H1 (cell line): ENCODE measurements at regions not wholly inside any gene's neighbourhood (a gene's known extent, or its start where the extent isn't known, plus 50 kb on each side); places are given as distances from the start of the nearest gene placed in this dataset.

Source experiments
- CTCF ChIA-PET: fragments of 300-600 bp; sonication (Branson Sonifier 250); formaldehyde crosslinking; loops from one replicate; lab custom pipeline; 2021; ENCODE audit not compliant: partially characterized antibody; lab: Charles Lee
- POLR2A ChIA-PET: fragments of 300-600 bp; sonication (Branson Sonifier 250); formaldehyde crosslinking; loops from one replicate; lab custom pipeline; 2021; ENCODE audit warnings: inconsistent platforms; ENCODE audit not compliant: partially characterized antibody; lab: Charles Lee
- DNase-seq, 2 experiments: peaks; one replicate each; pipeline versions ENCODE4 v3.0.0 to v3.0.0-alpha.2; 2010 to 2022; ENCODE audit warnings: low spot score in 2 of 2, low read depth in 1 of 2, mixed read lengths in 1 of 2
- FAIRE-seq: peaks from 2 replicates; lab custom pipeline; 2011; peaks lifted over from hg19 to GRCh38; lab: Jason Lieb, UNC
- H2AFZ ChIP-seq: 2 replicates; pipeline ENCODE4 v1.8.1; 2012; ENCODE audit warnings: low read length, inconsistent platforms
- H2AK5ac ChIP-seq: 2 replicates; pipeline ENCODE4 v1.6.1; 2013; ENCODE audit warnings: low read depth, low read length
- H2BK120ac ChIP-seq: replicated peaks from 2 replicates; pipeline ENCODE3; 2013; ENCODE audit warnings: low read depth, low read length, inconsistent platforms
- H2BK12ac ChIP-seq: 2 replicates; pipeline ENCODE4 v1.6.1; 2013; ENCODE audit warnings: low read depth, low read length
- H2BK15ac ChIP-seq: 2 replicates; pipeline ENCODE4 v1.6.1; 2013; ENCODE audit warnings: low read length
- H2BK20ac ChIP-seq: 2 replicates; pipeline ENCODE4 v1.6.1; 2013; ENCODE audit warnings: low read length
- H2BK5ac ChIP-seq: 2 replicates; pipeline ENCODE4 v1.6.1; 2013; ENCODE audit warnings: low read depth, low read length
- H3K14ac ChIP-seq: 2 replicates; pipeline ENCODE4 v1.6.1; 2013; ENCODE audit warnings: inconsistent platforms; ENCODE audit not compliant: insufficient read length
- H3K18ac ChIP-seq: 2 replicates; pipeline ENCODE4 v1.6.1; 2013; ENCODE audit warnings: low read length; ENCODE audit errors: extremely low read depth
- H3K23ac ChIP-seq: 2 replicates; pipeline ENCODE4 v1.6.1; 2013; ENCODE audit warnings: inconsistent platforms; ENCODE audit not compliant: insufficient read length
- H3K23me2 ChIP-seq: 2 replicates; pipeline ENCODE4 v1.6.1; 2013; ENCODE audit warnings: low read depth, low read length
- H3K27ac ChIP-seq: 2 replicates; pipeline ENCODE4 v1.6.1; 2011; ENCODE audit warnings: low read depth, low read length, inconsistent platforms
- H3K27me3 ChIP-seq, 4 experiments: replicated peaks in 1 of 4; 1 replicate in 1 of 4; 2 replicates in 3 of 4; pipeline versions ENCODE4 v1.6.1 to v1.8.1; 2011 to 2013; ENCODE audit warnings: low read length in 3 of 4, mild to moderate bottlenecking in 3 of 4, inconsistent platforms in 2 of 4, mixed read lengths in 2 of 4, moderate library complexity in 1 of 4; ENCODE audit not compliant: control insufficient read depth in 3 of 4, insufficient read depth in 3 of 4; ENCODE audit errors: extremely low read depth in 1 of 4
- H3K36me3 ChIP-seq, 4 experiments: 2 replicates each; pipeline versions ENCODE4 v1.6.1 to v1.8.1; 2011 to 2013; ENCODE audit warnings: mild to moderate bottlenecking in 4 of 4, low read length in 3 of 4, moderate library complexity in 2 of 4, control low read depth in 1 of 4, inconsistent platforms in 1 of 4; ENCODE audit not compliant: insufficient read depth in 4 of 4, control insufficient read depth in 2 of 4
- H3K4ac ChIP-seq: replicated peaks from 2 replicates; pipeline ENCODE3; 2013; ENCODE audit warnings: low read length, low read depth, mixed read lengths, inconsistent platforms; ENCODE audit not compliant: insufficient read length
- H3K4me1 ChIP-seq, 4 experiments: replicated peaks in 1 of 4; 1 replicate in 1 of 4; 2 replicates in 3 of 4; pipeline versions ENCODE4 v1.6.1 to v1.8.1; 2011 to 2013; ENCODE audit warnings: low read length in 3 of 4, inconsistent platforms in 2 of 4, mixed read lengths in 1 of 4; ENCODE audit not compliant: insufficient read depth in 4 of 4, control insufficient read depth in 3 of 4
- H3K4me2 ChIP-seq, 2 experiments: 2 replicates each; pipeline versions ENCODE4 v1.6.1 to v1.8.1; 2011 to 2013; ENCODE audit warnings: low read depth in 2 of 2, low read length in 2 of 2, control low read depth in 1 of 2, inconsistent platforms in 1 of 2, mild to moderate bottlenecking in 1 of 2; ENCODE audit not compliant: insufficient read depth in 1 of 2
- H3K4me3 ChIP-seq, 4 experiments: fragments of 200-600, 300-600 bp in 1 of 4; sonication (generic), shearing (Covaris generic), sonication (Bioruptor Twin) in 1 of 4; 2 replicates each; pipeline versions ENCODE4 v1.5.1 to v1.8.1; 2011 to 2016; ENCODE audit warnings: low read length in 4 of 4, low read depth in 3 of 4, control low read depth in 2 of 4, inconsistent platforms in 2 of 4, mild to moderate bottlenecking in 2 of 4, mixed read lengths in 1 of 4, moderate library complexity in 1 of 4; ENCODE audit not compliant: insufficient read depth in 2 of 4; ENCODE audit errors: extremely low read depth in 1 of 4
- H3K56ac ChIP-seq: replicated peaks from 2 replicates; pipeline ENCODE3; 2013; ENCODE audit warnings: low read depth, mild to moderate bottlenecking, mixed read lengths, low read length, inconsistent platforms; ENCODE audit not compliant: insufficient read length
- H3K79me1 ChIP-seq: 2 replicates; pipeline ENCODE4 v1.6.1; 2013; ENCODE audit warnings: low read depth, low read length, control low read depth
- H3K79me2 ChIP-seq, 2 experiments: 2 replicates each; pipeline versions ENCODE4 v1.6.1 to v1.8.1; 2012 to 2013; ENCODE audit warnings: low read length in 2 of 2, mild to moderate bottlenecking in 2 of 2, inconsistent platforms in 1 of 2; ENCODE audit not compliant: insufficient read depth in 2 of 2, control insufficient read depth in 1 of 2
- H3K9ac ChIP-seq, 4 experiments: replicated peaks in 1 of 4; 1 replicate in 1 of 4; 2 replicates in 3 of 4; pipeline versions ENCODE4 v1.6.1 to v1.8.1; 2011 to 2013; ENCODE audit warnings: low read depth in 3 of 4, low read length in 3 of 4, control low read depth in 2 of 4, mild to moderate bottlenecking in 2 of 4, moderate library complexity in 2 of 4, inconsistent platforms in 1 of 4; ENCODE audit errors: extremely low read depth in 1 of 4
- H3K9me3 ChIP-seq, 2 experiments: 2 replicates each; pipeline versions ENCODE4 v1.6.1 to v1.8.1; 2012 to 2013; ENCODE audit warnings: mild to moderate bottlenecking in 2 of 2, moderate library complexity in 2 of 2, control low read depth in 1 of 2, inconsistent platforms in 1 of 2, low read depth in 1 of 2, low read length in 1 of 2, mixed read lengths in 1 of 2; ENCODE audit not compliant: insufficient read depth in 2 of 2
- H4K20me1 ChIP-seq, 2 experiments: replicated peaks in 1 of 2; 2 replicates each; pipeline versions ENCODE3 to v1.8.1; 2011 to 2013; ENCODE audit warnings: inconsistent platforms in 2 of 2, low read length in 2 of 2, mild to moderate bottlenecking in 1 of 2; ENCODE audit not compliant: insufficient read depth in 2 of 2, control insufficient read depth in 1 of 2
- H4K5ac ChIP-seq: 2 replicates; pipeline ENCODE4 v1.6.1; 2013; ENCODE audit warnings: low read length, low read depth, mixed read lengths, inconsistent platforms; ENCODE audit not compliant: insufficient read length
- H4K8ac ChIP-seq: 2 replicates; pipeline ENCODE4 v1.8.0; 2013; ENCODE audit warnings: mild to moderate bottlenecking, moderate library complexity, low read length, inconsistent platforms; ENCODE audit not compliant: insufficient read depth; ENCODE audit errors: extremely low read depth
- H4K91ac ChIP-seq: replicated peaks from 2 replicates; pipeline ENCODE3; 2013; ENCODE audit warnings: low read length, mixed read lengths, inconsistent platforms; ENCODE audit not compliant: insufficient read length
- CEBPB ChIP-seq: IDR thresholded peaks from 2 replicates; pipeline ENCODE4 v1.6.1; 2012; ENCODE audit warnings: low read depth, low read length
- CTBP2 ChIP-seq: IDR thresholded peaks from 2 replicates; pipeline ENCODE4 v1.7.0; 2011; ENCODE audit warnings: borderline replicate concordance, mild to moderate bottlenecking, moderate library complexity, mixed read lengths, low read length; ENCODE audit not compliant: insufficient read depth, insufficient read length
- POLR2AphosphoS5 ChIP-seq: IDR thresholded peaks from 2 replicates; pipeline ENCODE4 v1.6.1; 2011; ENCODE audit warnings: low read depth, low read length
- RFX5 ChIP-seq: IDR thresholded peaks from 2 replicates; pipeline ENCODE4 v1.6.1; 2011; ENCODE audit warnings: low read depth, low read length, improper control_type of control experiment, borderline replicate concordance
- SIX5 ChIP-seq: IDR thresholded peaks from 2 replicates; pipeline ENCODE4 v1.6.1; 2011; ENCODE audit warnings: mild to moderate bottlenecking, low read depth, low read length
- SP4 ChIP-seq: IDR thresholded peaks from 2 replicates; pipeline ENCODE4 v1.6.1; 2012; ENCODE audit warnings: low read length, inconsistent platforms
- SUZ12 ChIP-seq: fragments of 200-600 bp; sonication (generic); IDR thresholded peaks from 2 replicates; pipeline ENCODE4 v1.6.1; 2012; ENCODE audit warnings: mild to moderate bottlenecking, inconsistent platforms, low read length, moderate library complexity, mixed read lengths
- WGBS, 2 experiments: shearing (Covaris generic) in 1 of 2; methylation state at CpG; one replicate each; pipeline versions ENCODE4 v1.1.6 to v1.1.7; 2013 to 2015; ENCODE audit warnings: low lambda C conversion rate in 2 of 2, mixed read lengths in 2 of 2, inconsistent platforms in 1 of 2, low coverage in 1 of 2, missing lambda C conversion rate in 1 of 2; ENCODE audit not compliant: insufficient replicate concordance in 2 of 2, insufficient coverage in 1 of 2, insufficient read length in 1 of 2; ENCODE audit errors: extremely low coverage in 1 of 2, missing lambda C conversion rate in 1 of 2; 5-methylcytosine and 5-hydroxymethylcytosine counted together

DNA sequence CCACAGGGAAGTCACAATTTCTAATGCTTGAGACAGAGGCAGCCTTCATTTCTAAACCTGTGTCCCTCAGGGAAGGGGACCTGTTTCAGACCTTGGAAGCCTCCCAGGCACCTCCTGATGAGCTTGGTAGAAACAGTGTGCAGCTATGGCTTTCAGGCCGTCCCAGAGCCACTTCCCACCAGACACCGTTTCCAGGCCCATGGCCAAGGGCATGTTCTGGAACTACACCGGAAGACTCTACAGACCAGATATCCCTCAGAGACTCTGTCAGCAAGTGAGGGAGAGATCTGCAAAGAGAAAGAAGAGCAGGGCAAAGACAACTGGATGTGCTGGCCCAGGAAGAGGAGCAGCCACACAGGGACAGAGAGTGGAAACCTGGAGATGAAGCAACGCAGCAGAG lies 82.2 kb upstream of the HSPA9 start:
- H3K27me3 ChIP-seq: no peaks in the 10 kb centered on the region
- no peak overlapping the region for H4K5ac ChIP-seq
- H3K4me2 ChIP-seq: no peak overlapping the region
- no peak overlapping the region for H4K91ac ChIP-seq
- ChIA-PET POLR2A (no interaction called here), CTCF (interaction anchor here (1.0 to 19.6 kb wide), 4 partner anchors 19 to 604 kb away, joined by 3 to 192 read pairs (median 5); no protein-coding TSS in a partner anchor)
- no peaks in the 10 kb centered on the region for H4K20me1 ChIP-seq
- no peak overlapping the region for H4K8ac ChIP-seq
- TF ChIP-seq SIX5 (no peak), POLR2AphosphoS5 (no peak), SUZ12 (no peak), RFX5 (no peak), CTBP2 (no peak), CEBPB (no peak), SP4 (no peak)
- H2BK20ac ChIP-seq: no peak overlapping the region
- H2AK5ac ChIP-seq: no peak overlapping the region
- H2BK15ac ChIP-seq: 0 out of 2 replicates have a peak overlapping the region, but pooled peaks have one; percentile 0
- H3K23ac ChIP-seq: no peak overlapping the region
- H2BK120ac ChIP-seq: no peak overlapping the region
- no peak overlapping the region for H2BK5ac ChIP-seq
- FAIRE-seq (no peak), DNase-seq (no peak)
- no peaks in the 10 kb centered on the region; the same call in 1 of the 2 replicates for H3K23me2 ChIP-seq
- H3K14ac ChIP-seq: no peak overlapping the region
- H2AFZ ChIP-seq: no peak overlapping the region
- H3K4me1 ChIP-seq: peaks cover 0 to 5% (median 0%) of the 10 kb centered on the region in 4 experiments; a peak in 2 of 7 replicates
- H3K4me3 ChIP-seq: no peak overlapping the region
- H3K79me2 ChIP-seq: no peaks in the 10 kb centered on the region
- no peak overlapping the region for H3K9ac ChIP-seq
- no peak overlapping the region for H3K18ac ChIP-seq
- H3K36me3 ChIP-seq: no peaks in the 10 kb centered on the region
- H3K79me1 ChIP-seq: no peaks in the 10 kb centered on the region
- no peaks in the 10 kb centered on the region for H3K9me3 ChIP-seq
- no peak overlapping the region for H3K27ac ChIP-seq
- peak overlapping the region; percentile 40 for H3K4ac ChIP-seq
- no peak overlapping the region for H3K56ac ChIP-seq
- 96% methylated on average over 4 of the region's 4 CpGs; no CpG with 5 or more reads in 1 of the 2 experiments for WGBS, 2 experiments
- no peak overlapping the region for H2BK12ac ChIP-seq
